RKO (cell line): ENCODE measurements at regions not wholly inside any gene's neighbourhood (a gene's known extent, or its start where the extent isn't known, plus 50 kb on each side); places are given as distances from the start of the nearest gene placed in this dataset.

ENCODE experiments used
- DNase-seq: peaks from one replicate; pipeline ENCODE4 v3.0.0-alpha.2; 2016; ENCODE audit warnings: low spot score

GRCh38 chr6:12585497-12585958 lies 131.0 kb upstream of the PHACTR1 start:
- DNase-seq: no peak

GRCh38 chr6:12586721-12587480 lies 129.7 kb upstream of the PHACTR1 start:
- no peak for DNase-seq

- DNase-seq: no peak
Measured at GRCh38 chr6:12590901-12591300, 125.7 kb upstream of the PHACTR1 start.

- no peak for DNase-seq
Measured at GRCh38 chr6:12592634-12593033, 123.9 kb upstream of the PHACTR1 start.

GRCh38 chr6:12593771-12594529 lies 122.6 kb upstream of the PHACTR1 start:
- DNase-seq: no peak

- DNase-seq: no peak
Measured at GRCh38 chr6:12594530-12594893, 122.1 kb upstream of the PHACTR1 start.

- no peak for DNase-seq
Measured at GRCh38 chr6:12595161-12595811, 121.3 kb upstream of the PHACTR1 start.

- no peak for DNase-seq
Measured at GRCh38 chr6:12596731-12597130, 119.8 kb upstream of the PHACTR1 start.

- DNase-seq: no peak
Measured at GRCh38 chr6:12598919-12599318, 117.6 kb upstream of the PHACTR1 start.

- no peak for DNase-seq
Measured at GRCh38 chr6:12601881-12602280, 114.7 kb upstream of the PHACTR1 start.

GRCh38 chr6:12602342-12602741 lies 114.2 kb upstream of the PHACTR1 start:
- no peak for DNase-seq

- peak; percentile 44 for DNase-seq
Measured at GRCh38 chr6:12602951-12603672, 113.5 kb upstream of the PHACTR1 start.

GRCh38 chr6:12603673-12604049 lies 112.9 kb upstream of the PHACTR1 start:
- DNase-seq: no peak

GRCh38 chr6:12605888-12606345 lies 110.7 kb upstream of the PHACTR1 start:
- peak; percentile 81 for DNase-seq

- DNase-seq: no peak
Measured at GRCh38 chr6:12606616-12607015, 110.0 kb upstream of the PHACTR1 start.

- no peak for DNase-seq
Measured at GRCh38 chr6:12608016-12608860, 108.3 kb upstream of the PHACTR1 start.

GRCh38 chr6:12608874-12609273 lies 107.7 kb upstream of the PHACTR1 start:
- no peak for DNase-seq

GRCh38 chr6:12609751-12610150 lies 106.8 kb upstream of the PHACTR1 start:
- no peak for DNase-seq

- no peak for DNase-seq
Measured at GRCh38 chr6:12610862-12611261, 105.7 kb upstream of the PHACTR1 start.

- no peak for DNase-seq
Measured at GRCh38 chr6:12613811-12614210, 102.8 kb upstream of the PHACTR1 start.

- no peak for DNase-seq
Measured at GRCh38 chr6:12614456-12614855, 102.1 kb upstream of the PHACTR1 start.
